HL-60/S4 (cell line): ENCODE measurements at regions not wholly inside any gene's neighbourhood (a gene's known extent, or its start where the extent isn't known, plus 50 kb on each side); places are given as distances from the start of the nearest gene placed in this dataset.
"Not testable (repeated sequence)": the region's sequence is repeated elsewhere in the genome, so short reads cannot be mapped to it uniquely, and the experiment has no call there.

ENCODE experiments used
- in situ Hi-C: fragments of 300-500 bp; cut with MboI; formaldehyde crosslinking; loops from 2 replicates; pipeline ENCODE4 v1.14.3; 2022; ENCODE audit warnings: low sequenced_read_pairs

GRCh38 chr13:57899096-57899495 lies 267.6 kb downstream of the PCDH17 start:
- in situ Hi-C loops, result no loop called here

GRCh38 chr13:57909833-57910232 lies 278.3 kb downstream of the PCDH17 start:
- in situ Hi-C loops, result not testable (repeated sequence)

GRCh38 chr13:57918086-57918485 lies 286.5 kb downstream of the PCDH17 start:
- in situ Hi-C loops, result no loop called here

GRCh38 chr13:57918913-57919312 lies 287.4 kb downstream of the PCDH17 start:
- in situ Hi-C loops, result no loop called here

- in situ Hi-C loops, result no loop called here
Observed at GRCh38 chr13:57925250-57925649, 293.7 kb downstream of the PCDH17 start.

DNA sequence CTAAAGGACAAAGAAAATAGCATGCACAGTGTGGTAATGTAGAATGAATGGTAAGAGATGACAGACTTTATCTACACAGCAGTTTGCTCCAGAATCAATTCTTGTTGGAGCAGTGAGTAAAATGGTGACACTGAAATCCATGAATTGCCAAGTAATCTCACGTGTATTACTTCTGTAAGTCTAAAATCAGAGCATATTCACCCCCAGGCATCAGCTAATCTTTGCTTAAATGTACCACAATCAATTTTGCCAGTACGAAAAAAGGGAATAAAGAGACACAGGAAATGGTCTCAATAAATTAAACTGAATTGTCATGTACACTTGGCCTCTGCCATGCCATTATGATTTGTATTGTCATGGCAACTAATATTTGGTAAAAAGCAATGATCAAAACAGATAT lies 294.2 kb downstream of the PCDH17 start:
- in situ Hi-C loops, result no loop called here

GRCh38 chr13:57932061-57932460 lies 300.5 kb downstream of the PCDH17 start:
- in situ Hi-C loops, result no loop called here

DNA sequence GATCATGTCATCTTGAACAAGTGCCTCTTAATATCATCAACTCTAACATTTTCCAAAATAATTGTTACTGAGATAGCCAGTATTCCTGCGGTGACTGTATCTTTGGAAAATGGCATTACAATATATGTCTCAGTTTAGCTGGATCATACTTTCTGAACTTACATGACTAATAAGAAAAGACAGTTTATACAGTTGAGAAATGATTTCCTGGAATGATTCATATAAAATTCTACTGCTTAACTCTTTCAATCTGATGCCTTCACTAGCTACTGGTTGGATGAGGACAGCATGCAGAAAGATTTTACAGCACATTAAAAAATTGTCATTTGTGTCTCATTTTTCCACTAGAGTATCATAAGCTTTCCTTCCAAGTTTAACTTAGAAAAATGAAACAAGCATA lies 302.1 kb downstream of the PCDH17 start:
- in situ Hi-C loops, result no loop called here

DNA sequence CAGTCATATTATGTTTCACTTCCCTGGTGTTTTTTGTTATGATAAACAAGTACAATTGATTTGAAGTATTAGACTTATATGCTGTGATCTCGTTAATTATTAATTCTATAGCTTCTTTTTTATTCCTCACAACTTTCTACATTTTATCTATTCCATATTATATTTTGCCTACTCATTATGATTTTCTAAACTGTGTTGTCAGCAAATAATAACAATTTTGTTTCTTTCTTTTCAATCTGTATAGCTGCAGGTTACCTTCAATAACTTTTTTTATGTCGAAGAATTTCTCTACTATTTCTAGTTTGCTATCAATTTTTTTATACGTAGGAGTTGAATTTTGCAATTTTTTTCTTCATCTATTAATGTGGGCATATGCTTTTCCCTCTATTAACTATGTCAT lies 304.4 kb downstream of the PCDH17 start:
- in situ Hi-C loops, result no loop called here

DNA sequence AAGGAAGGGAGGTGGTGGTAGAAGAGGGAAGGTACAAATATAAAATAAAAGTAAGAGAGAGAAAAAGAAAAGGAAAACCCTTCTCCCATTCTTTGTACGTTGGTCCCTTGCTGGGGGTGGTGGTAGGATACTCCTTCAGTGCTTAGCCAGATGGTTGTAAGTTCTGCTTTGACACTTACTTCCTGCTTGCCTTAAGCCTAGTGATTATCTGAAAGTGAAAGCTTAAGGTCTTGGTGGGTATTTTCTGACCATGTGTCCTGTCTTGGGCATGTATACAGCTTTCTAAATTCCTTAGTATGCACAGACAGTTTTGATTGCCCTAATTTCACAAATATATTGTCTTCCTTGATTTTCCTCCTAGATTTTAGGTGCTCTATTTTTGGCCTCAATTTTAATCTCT lies 314.8 kb downstream of the PCDH17 start:
- in situ Hi-C loops, result no loop called here

GRCh38 chr13:57948884-57949283 lies 317.3 kb downstream of the PCDH17 start:
- in situ Hi-C loops, result no loop called here

GRCh38 chr13:57969951-57970350 lies 338.4 kb downstream of the PCDH17 start:
- in situ Hi-C loops, result no loop called here

GRCh38 chr13:57970404-57970803 lies 338.9 kb downstream of the PCDH17 start:
- in situ Hi-C loops, result no loop called here

- in situ Hi-C loops, result no loop called here
Observed at GRCh38 chr13:57982782-57983181, 351.2 kb downstream of the PCDH17 start.

DNA sequence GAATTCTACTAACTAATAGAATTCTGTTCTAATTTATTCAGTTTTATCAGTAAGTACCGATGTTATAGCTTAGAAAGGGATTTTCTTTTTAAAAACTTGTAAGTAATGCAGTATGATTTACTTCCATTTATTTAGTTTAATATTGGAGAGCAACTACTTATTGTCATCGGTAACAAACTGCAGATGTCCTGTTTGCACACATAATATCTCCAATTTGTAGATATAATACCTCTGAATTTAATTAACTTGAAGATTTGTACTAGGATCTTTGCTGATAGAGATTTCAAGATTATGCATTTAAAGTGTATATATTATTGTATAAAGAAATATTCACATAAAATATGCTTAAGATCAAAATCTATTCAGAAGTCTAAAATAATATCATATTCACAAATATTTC lies 356.7 kb downstream of the PCDH17 start:
- in situ Hi-C loops, result no loop called here

- in situ Hi-C loops, result no loop called here
Observed at GRCh38 chr13:57991041-57991440, 359.5 kb downstream of the PCDH17 start.

GRCh38 chr13:57992416-57992815 lies 360.9 kb downstream of the PCDH17 start:
- in situ Hi-C loops, result no loop called here

DNA sequence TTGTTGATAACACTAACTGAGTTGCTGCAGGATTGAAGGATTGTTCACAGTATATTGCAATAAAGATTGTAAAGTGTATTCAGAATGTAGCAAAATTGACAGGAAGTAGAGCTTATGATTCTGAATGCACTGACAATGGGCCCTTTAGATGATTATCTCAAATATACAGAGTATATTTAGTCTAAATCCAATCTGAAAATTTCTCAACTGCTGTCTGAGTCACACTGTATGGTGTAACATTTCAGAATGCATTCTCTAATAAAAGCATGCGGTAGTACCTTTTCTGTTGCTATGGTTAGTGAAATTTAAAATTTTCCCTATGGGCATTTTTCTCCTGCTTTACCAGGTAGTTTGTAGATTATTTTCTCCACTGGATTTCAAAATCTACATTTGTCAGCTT lies 365.2 kb downstream of the PCDH17 start:
- in situ Hi-C loops, result no loop called here

- in situ Hi-C loops, result no loop called here
Observed at GRCh38 chr13:58004751-58005150, 373.2 kb downstream of the PCDH17 start.

- in situ Hi-C loops, result no loop called here
Observed at GRCh38 chr13:58018020-58018419, 386.5 kb downstream of the PCDH17 start.

GRCh38 chr13:58018865-58019264 lies 387.3 kb downstream of the PCDH17 start:
- in situ Hi-C loops, result no loop called here

GRCh38 chr13:58024103-58024502 lies 392.6 kb downstream of the PCDH17 start:
- in situ Hi-C loops, result no loop called here

DNA sequence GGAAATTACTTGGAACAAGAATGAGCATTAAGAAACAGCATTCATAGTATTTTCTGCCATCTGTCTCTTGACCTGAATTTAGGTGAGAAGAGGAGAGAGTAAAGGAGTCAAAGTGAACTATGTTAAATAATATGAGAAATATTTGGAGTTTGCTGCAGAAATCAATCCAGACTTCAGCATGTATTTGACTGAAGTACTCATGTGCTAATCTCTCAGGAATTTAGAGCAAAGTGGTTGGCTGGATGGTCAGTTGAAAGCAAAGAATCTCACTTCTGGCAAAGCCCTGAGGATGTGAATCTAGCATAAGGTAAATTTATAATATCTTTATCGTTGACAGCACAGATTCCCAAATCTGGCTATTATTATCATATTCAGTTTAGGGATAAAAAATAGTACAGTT lies 394.3 kb downstream of the PCDH17 start:
- in situ Hi-C loops, result no loop called here
